HepG2 (cell line): ENCODE measurements at regions not wholly inside any gene's neighbourhood (a gene's known extent, or its start where the extent isn't known, plus 50 kb on each side); places are given as distances from the start of the nearest gene placed in this dataset.

Experiments
- CBX2 ChIP-seq, 2 experiments: fragments of 200-600 bp in 1 of 2; sonication (generic); formaldehyde crosslinking in 1 of 2; IDR thresholded peaks; 2 replicates each; pipeline versions ENCODE4 v1.7.0 to v1.8.1; 2018 to 2022; ENCODE audit warnings: low read depth in 2 of 2, low read length in 1 of 2, mild to moderate bottlenecking in 1 of 2, missing genetic modification reagents in 1 of 2
- CEBPB ChIP-seq: IDR thresholded peaks from 2 replicates; pipeline ENCODE4 v1.6.1; 2011; ENCODE audit warnings: low read depth, low read length, improper control_type of control experiment, borderline replicate concordance
- CEBPG ChIP-seq: IDR thresholded peaks from 2 replicates; pipeline ENCODE4 v1.6.1; 2016
- FOXA1 ChIP-seq, 2 experiments: fragments of 450-650 bp in 1 of 2; sonication (generic) in 1 of 2; formaldehyde crosslinking in 1 of 2; IDR thresholded peaks; 2 replicates each; pipeline versions ENCODE4 v1.4.0 to v1.6.1; 2016 to 2020; ENCODE audit warnings: missing genetic modification reagents in 1 of 2
- FOXA3 ChIP-seq: IDR thresholded peaks from 2 replicates; pipeline ENCODE4 v1.6.1; 2016; ENCODE audit warnings: missing genetic modification reagents, missing compliant biosample characterization
- FOXO1 ChIP-seq: sonication (generic); formaldehyde crosslinking; IDR thresholded peaks from 2 replicates; pipeline ENCODE4 v1.4.0; 2020; ENCODE audit warnings: missing genetic modification reagents
- GTF3A ChIP-seq: sonication (generic); formaldehyde crosslinking; conservative IDR thresholded peaks from 2 replicates; pipeline ENCODE4 v1.4.0; 2020; ENCODE audit warnings: mild to moderate bottlenecking, missing genetic modification reagents
- HNF4A ChIP-seq: sonication (generic); formaldehyde crosslinking; IDR thresholded peaks from 2 replicates; pipeline ENCODE4 v1.4.0; 2020; ENCODE audit warnings: missing genetic modification reagents
- KLF16 ChIP-seq, 2 experiments: sonication (generic) in 1 of 2; formaldehyde crosslinking in 1 of 2; IDR thresholded peaks; 2 replicates each; pipeline versions ENCODE4 v1.6.1 to v1.8.0; 2016 to 2023; ENCODE audit warnings: missing genetic modification reagents in 2 of 2, missing compliant biosample characterization in 1 of 2
- MAFF ChIP-seq: IDR thresholded peaks from 2 replicates; pipeline ENCODE4 v1.6.1; 2011; ENCODE audit warnings: low read depth, low read length, improper control_type of control experiment
- MAFK ChIP-seq, 2 experiments: IDR thresholded peaks in 1 of 2; conservative IDR thresholded peaks in 1 of 2; 2 replicates each; pipeline ENCODE4 v1.6.1; 2011; ENCODE audit warnings: improper control_type of control experiment in 2 of 2, low read length in 2 of 2
- NR2F1 ChIP-seq, 2 experiments: fragments of 450-650 bp in 1 of 2; formaldehyde crosslinking in 1 of 2; IDR thresholded peaks; 2 replicates each; pipeline versions ENCODE4 v1.5.0 to v1.6.1; 2016 to 2020; ENCODE audit warnings: mild to moderate bottlenecking in 1 of 2, missing compliant biosample characterization in 1 of 2, missing genetic modification reagents in 1 of 2, moderate library complexity in 1 of 2
- SNAI1 ChIP-seq: sonication (generic); formaldehyde crosslinking; IDR thresholded peaks from 2 replicates; pipeline ENCODE4 v1.5.0; 2020; ENCODE audit warnings: mild to moderate bottlenecking, missing genetic modification reagents, borderline replicate concordance
- ZNF577 ChIP-seq: sonication (generic); formaldehyde crosslinking; IDR thresholded peaks from 2 replicates; pipeline ENCODE4 v1.4.0; 2020; ENCODE audit warnings: mild to moderate bottlenecking, low read depth, missing genetic modification reagents, borderline replicate concordance
- ZNF747 ChIP-seq: sonication (generic); formaldehyde crosslinking; IDR thresholded peaks from 2 replicates; pipeline ENCODE4 v1.8.1; 2023; ENCODE audit warnings: missing genetic modification reagents, mild to moderate bottlenecking, borderline replicate concordance
- ZNF772 ChIP-seq: sonication (generic); formaldehyde crosslinking; IDR thresholded peaks from 2 replicates; pipeline ENCODE4 v1.5.0; 2020; ENCODE audit warnings: mild to moderate bottlenecking, missing genetic modification reagents
- TF ChIP-seq, protein P1 (sequence below): IDR thresholded peaks from 2 replicates; pipeline ENCODE4 v1.6.1; 2016; ENCODE audit warnings: missing compliant biosample characterization, missing genetic modification reagents, borderline replicate concordance
- TF ChIP-seq, protein P2 (sequence below): sonication (generic); formaldehyde crosslinking; IDR thresholded peaks from 2 replicates; pipeline ENCODE4 v1.4.0; 2020; ENCODE audit warnings: mild to moderate bottlenecking, low read depth, missing genetic modification reagents
- TF ChIP-seq, protein P3 (sequence below): sonication (generic); formaldehyde crosslinking; IDR thresholded peaks from 2 replicates; pipeline ENCODE4 v1.4.0; 2020; ENCODE audit warnings: missing genetic modification reagents, borderline replicate concordance
- TF ChIP-seq, protein P4 (sequence below): sonication (generic); formaldehyde crosslinking; IDR thresholded peaks from 2 replicates; pipeline ENCODE4 v1.5.0; 2020; ENCODE audit warnings: mild to moderate bottlenecking, missing genetic modification reagents

DNA sequence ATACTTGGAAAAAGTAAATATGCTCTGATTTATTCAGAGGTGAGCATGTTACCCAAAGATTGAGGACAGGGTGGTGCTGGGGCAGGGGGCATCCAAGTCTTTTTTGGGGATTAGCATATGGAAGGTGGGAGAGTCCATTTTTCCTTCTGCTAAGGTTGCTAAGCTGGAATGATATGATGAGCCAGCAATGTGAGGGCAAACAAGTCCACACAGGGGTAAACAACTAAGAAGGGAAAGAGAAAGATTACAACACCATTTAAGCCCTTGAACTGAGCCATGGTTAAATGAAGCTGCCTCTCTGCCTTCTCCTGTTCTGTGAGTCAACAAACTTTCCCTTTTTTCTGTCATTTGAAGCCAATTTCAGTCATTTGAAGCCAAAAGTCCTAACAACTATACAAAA, 89.0 kb downstream of the RPL22L1 start (continued):
- TF ChIP-seq, protein P1, sequence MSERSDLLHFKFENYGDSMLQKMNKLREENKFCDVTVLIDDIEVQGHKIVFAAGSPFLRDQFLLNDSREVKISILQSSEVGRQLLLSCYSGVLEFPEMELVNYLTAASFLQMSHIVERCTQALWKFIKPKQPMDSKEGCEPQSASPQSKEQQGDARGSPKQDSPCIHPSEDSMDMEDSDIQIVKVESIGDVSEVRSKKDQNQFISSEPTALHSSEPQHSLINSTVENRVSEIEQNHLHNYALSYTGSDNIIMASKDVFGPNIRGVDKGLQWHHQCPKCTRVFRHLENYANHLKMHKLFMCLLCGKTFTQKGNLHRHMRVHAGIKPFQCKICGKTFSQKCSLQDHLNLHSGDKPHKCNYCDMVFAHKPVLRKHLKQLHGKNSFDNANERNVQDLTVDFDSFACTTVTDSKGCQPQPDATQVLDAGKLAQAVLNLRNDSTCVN: no peak
- TF ChIP-seq GTF3A (CRISPR knock-in tag) (no peak), NR2F1 (CRISPR knock-in tag; IDR thresholded peaks at IDR 0.05) (no peak), FOXA1 (IDR thresholded peaks at IDR 0.05) (no peak), FOXA1 (CRISPR knock-in tag; IDR thresholded peaks at IDR 0.05) (no peak), FOXA3 (CRISPR knock-in tag) (peak; percentile 23; the same call in 1 of the 2 replicates), ZNF577 (CRISPR knock-in tag) (no peak), CEBPB (peak; percentile 10; the same call in 1 of the 2 replicates), MAFK (conservative IDR thresholded peaks at IDR 0.05 in 1 of 2, IDR thresholded peaks at IDR 0.05 in 1 of 2; ENCODE audit: low read length in 2 of 2) (peak; percentile 64 to 65), ZNF747 (no peak), FOXO1 (CRISPR knock-in tag) (0 out of 2 replicates have a peak, but pooled peaks have one; percentile 14), MAFF (peak; percentile 58), ZNF772 (CRISPR knock-in tag) (no peak), KLF16 (CRISPR knock-in tag; IDR thresholded peaks at IDR 0.05) (no peak), CBX2 (IDR thresholded peaks at IDR 0.05; ENCODE audit: low read depth, low read length) (no peak), CBX2 (CRISPR knock-in tag; IDR thresholded peaks at IDR 0.05; ENCODE audit: low read depth) (no peak), CEBPG (no peak), SNAI1 (CRISPR knock-in tag) (no peak), HNF4A (CRISPR knock-in tag) (no peak)
- TF ChIP-seq, protein P2, sequence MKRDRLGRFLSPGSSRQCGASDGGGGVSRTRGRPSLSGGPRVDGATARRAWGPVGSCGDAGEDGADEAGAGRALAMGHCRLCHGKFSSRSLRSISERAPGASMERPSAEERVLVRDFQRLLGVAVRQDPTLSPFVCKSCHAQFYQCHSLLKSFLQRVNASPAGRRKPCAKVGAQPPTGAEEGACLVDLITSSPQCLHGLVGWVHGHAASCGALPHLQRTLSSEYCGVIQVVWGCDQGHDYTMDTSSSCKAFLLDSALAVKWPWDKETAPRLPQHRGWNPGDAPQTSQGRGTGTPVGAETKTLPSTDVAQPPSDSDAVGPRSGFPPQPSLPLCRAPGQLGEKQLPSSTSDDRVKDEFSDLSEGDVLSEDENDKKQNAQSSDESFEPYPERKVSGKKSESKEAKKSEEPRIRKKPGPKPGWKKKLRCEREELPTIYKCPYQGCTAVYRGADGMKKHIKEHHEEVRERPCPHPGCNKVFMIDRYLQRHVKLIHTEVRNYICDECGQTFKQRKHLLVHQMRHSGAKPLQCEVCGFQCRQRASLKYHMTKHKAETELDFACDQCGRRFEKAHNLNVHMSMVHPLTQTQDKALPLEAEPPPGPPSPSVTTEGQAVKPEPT (CRISPR knock-in tag): no peak
- TF ChIP-seq, protein P3, sequence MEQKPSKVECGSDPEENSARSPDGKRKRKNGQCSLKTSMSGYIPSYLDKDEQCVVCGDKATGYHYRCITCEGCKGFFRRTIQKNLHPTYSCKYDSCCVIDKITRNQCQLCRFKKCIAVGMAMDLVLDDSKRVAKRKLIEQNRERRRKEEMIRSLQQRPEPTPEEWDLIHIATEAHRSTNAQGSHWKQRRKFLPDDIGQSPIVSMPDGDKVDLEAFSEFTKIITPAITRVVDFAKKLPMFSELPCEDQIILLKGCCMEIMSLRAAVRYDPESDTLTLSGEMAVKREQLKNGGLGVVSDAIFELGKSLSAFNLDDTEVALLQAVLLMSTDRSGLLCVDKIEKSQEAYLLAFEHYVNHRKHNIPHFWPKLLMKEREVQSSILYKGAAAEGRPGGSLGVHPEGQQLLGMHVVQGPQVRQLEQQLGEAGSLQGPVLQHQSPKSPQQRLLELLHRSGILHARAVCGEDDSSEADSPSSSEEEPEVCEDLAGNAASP (CRISPR knock-in tag): no peak
- TF ChIP-seq, protein P4, sequence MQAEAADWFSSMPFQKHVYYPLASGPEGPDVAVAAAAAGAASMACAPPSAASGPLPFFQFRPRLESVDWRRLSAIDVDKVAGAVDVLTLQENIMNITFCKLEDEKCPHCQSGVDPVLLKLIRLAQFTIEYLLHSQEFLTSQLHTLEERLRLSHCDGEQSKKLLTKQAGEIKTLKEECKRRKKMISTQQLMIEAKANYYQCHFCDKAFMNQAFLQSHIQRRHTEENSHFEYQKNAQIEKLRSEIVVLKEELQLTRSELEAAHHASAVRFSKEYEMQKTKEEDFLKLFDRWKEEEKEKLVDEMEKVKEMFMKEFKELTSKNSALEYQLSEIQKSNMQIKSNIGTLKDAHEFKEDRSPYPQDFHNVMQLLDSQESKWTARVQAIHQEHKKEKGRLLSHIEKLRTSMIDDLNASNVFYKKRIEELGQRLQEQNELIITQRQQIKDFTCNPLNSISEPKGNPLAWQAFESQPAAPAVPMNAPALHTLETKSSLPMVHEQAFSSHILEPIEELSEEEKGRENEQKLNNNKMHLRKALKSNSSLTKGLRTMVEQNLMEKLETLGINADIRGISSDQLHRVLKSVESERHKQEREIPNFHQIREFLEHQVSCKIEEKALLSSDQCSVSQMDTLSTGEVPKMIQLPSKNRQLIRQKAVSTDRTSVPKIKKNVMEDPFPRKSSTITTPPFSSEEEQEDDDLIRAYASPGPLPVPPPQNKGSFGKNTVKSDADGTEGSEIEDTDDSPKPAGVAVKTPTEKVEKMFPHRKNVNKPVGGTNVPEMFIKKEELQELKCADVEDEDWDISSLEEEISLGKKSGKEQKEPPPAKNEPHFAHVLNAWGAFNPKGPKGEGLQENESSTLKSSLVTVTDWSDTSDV: no peak
